ENCODE measurements at regions not wholly inside any gene's neighbourhood (a gene's known extent, or its start where the extent isn't known, plus 50 kb on each side); places are given as distances from the start of the nearest gene placed in this dataset.

GRCh38 chr4:152169683-152170082 lies 366.2 kb downstream of the FBXW7 start:
- H4K20me1 ChIP-seq (ENCODE audit: control insufficient read depth, insufficient read depth): no peaks in the 10 kb centered on the region
- ChIA-PET RAD21 (ENCODE audit: unreplicated experiment) (no interaction called here), CTCF (no interaction called here), SMC1A (ENCODE audit: uncharacterized antibody, unreplicated experiment) (interaction anchor here (0.6 kb wide), 1 partner anchor 42 kb away, joined by 3 read pairs; no protein-coding TSS in a partner anchor), POLR2A (no interaction called here)
- intact Hi-C loops (cut with micrococcal nuclease; ENCODE audit: unreplicated experiment): no loop called here
- no peak overlapping the region for H3K4me2 ChIP-seq (ENCODE audit: control insufficient read depth, insufficient read depth)
- H3K27me3 ChIP-seq (replicated peaks in 1 of 2; ENCODE audit: control insufficient read depth in 2 of 2, insufficient read depth in 2 of 2, low read length in 1 of 2): no peaks in the 10 kb centered on the region; a peak in 1 of 4 replicates
- no peak overlapping the region for H3K27ac ChIP-seq (ENCODE audit: control insufficient read depth, insufficient read depth)
- no peaks in the 10 kb centered on the region for H3K4me1 ChIP-seq (ENCODE audit: control insufficient read depth, insufficient read depth, low read length)
- H3K9me3 ChIP-seq (replicated peaks; ENCODE audit: control insufficient read depth, insufficient read depth, low read length): no peaks in the 10 kb centered on the region
- no TSS peak for BruUV-seq (replicated peaks)
- 40% methylated on average over 6 of the region's 6 CpGs for WGBS (ENCODE audit: insufficient coverage, insufficient replicate concordance, low lambda C conversion rate, missing lambda C conversion rate)
- no peak overlapping the region for H3K9ac ChIP-seq (ENCODE audit: control insufficient read depth, insufficient read depth, low read length)
- ATAC-seq (no peak), DNase-seq (ENCODE audit: low read depth, low spot score) (no peak), FAIRE-seq (no peak)
- no peak overlapping the region for H2AFZ ChIP-seq (ENCODE audit: control insufficient read depth, low read depth, low read length)
- in situ Hi-C loops (cut with MboI): no loop called here
- TF ChIP-seq, protein P1, sequence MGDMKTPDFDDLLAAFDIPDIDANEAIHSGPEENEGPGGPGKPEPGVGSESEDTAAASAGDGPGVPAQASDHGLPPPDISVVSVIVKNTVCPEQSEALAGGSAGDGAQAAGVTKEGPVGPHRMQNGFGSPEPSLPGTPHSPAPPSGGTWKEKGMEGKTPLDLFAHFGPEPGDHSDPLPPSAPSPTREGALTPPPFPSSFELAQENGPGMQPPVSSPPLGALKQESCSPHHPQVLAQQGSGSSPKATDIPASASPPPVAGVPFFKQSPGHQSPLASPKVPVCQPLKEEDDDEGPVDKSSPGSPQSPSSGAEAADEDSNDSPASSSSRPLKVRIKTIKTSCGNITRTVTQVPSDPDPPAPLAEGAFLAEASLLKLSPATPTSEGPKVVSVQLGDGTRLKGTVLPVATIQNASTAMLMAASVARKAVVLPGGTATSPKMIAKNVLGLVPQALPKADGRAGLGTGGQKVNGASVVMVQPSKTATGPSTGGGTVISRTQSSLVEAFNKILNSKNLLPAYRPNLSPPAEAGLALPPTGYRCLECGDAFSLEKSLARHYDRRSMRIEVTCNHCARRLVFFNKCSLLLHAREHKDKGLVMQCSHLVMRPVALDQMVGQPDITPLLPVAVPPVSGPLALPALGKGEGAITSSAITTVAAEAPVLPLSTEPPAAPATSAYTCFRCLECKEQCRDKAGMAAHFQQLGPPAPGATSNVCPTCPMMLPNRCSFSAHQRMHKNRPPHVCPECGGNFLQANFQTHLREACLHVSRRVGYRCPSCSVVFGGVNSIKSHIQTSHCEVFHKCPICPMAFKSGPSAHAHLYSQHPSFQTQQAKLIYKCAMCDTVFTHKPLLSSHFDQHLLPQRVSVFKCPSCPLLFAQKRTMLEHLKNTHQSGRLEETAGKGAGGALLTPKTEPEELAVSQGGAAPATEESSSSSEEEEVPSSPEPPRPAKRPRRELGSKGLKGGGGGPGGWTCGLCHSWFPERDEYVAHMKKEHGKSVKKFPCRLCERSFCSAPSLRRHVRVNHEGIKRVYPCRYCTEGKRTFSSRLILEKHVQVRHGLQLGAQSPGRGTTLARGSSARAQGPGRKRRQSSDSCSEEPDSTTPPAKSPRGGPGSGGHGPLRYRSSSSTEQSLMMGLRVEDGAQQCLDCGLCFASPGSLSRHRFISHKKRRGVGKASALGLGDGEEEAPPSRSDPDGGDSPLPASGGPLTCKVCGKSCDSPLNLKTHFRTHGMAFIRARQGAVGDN (IDR thresholded peaks at IDR 0.05): no peak
- no peak for TF ChIP-seq BMI1 (IDR thresholded peaks at IDR 0.05; ENCODE audit: borderline replicate concordance)
- no peak for TF ChIP-seq SIX5 (IDR thresholded peaks at IDR 0.05; ENCODE audit: low read depth, low read length, severe bottlenecking)
- no peak for TF ChIP-seq IKZF1 (conservative IDR thresholded peaks at IDR 0.05)
- TF ChIP-seq TARDBP (IDR thresholded peaks at IDR 0.05; ENCODE audit: borderline replicate concordance): no peak
- no peak for TF ChIP-seq KLF5 (IDR thresholded peaks at IDR 0.05; ENCODE audit: partially characterized antibody)
- no peak for TF ChIP-seq BCLAF1 (IDR thresholded peaks at IDR 0.05)
- TF ChIP-seq SREBF2 (IDR thresholded peaks at IDR 0.05; ENCODE audit: low read length): no peak
- H3K36me3 ChIP-seq (ENCODE audit: control insufficient read depth in 2 of 2, insufficient read depth in 2 of 2, low read length in 1 of 2): no peaks in the 10 kb centered on the region
- H3K4me3 ChIP-seq: no peak overlapping the region
- no peaks in the 10 kb centered on the region for H3K79me2 ChIP-seq (ENCODE audit: control insufficient read depth, insufficient read depth, low read length)

All from GM12878 (cell line).